ENCODE measurements at regions not wholly inside any gene's neighbourhood (a gene's known extent, or its start where the extent isn't known, plus 50 kb on each side); places are given as distances from the start of the nearest gene placed in this dataset.

- DNase-seq, result no peak
These were observed 457.9 kb downstream of the PIK3C3 start for GRCh38 chr18:42412896-42413295.

- no peak for DNase-seq
These were observed 458.8 kb downstream of the PIK3C3 start for GRCh38 chr18:42413870-42414269.

- no peak for DNase-seq
These were observed 459.9 kb downstream of the PIK3C3 start for GRCh38 chr18:42414756-42415454.

- DNase-seq, result no peak
These were observed 462.2 kb downstream of the PIK3C3 start for GRCh38 chr18:42417189-42417588.

GRCh38 chr18:42418121-42418520 lies 463.1 kb downstream of the PIK3C3 start:
- DNase-seq, result no peak

- no peak for DNase-seq
These were observed 470.0 kb downstream of the PIK3C3 start for GRCh38 chr18:42425025-42425424.

GRCh38 chr18:42426496-42427015 lies 471.5 kb downstream of the PIK3C3 start:
- DNase-seq, result no peak

GRCh38 chr18:42429196-42429595 lies 474.2 kb downstream of the PIK3C3 start:
- no peak for DNase-seq

GRCh38 chr18:42436222-42436765 lies 481.3 kb downstream of the PIK3C3 start:
- DNase-seq, result no peak

- no peak for DNase-seq
These were observed 482.0 kb downstream of the PIK3C3 start for GRCh38 chr18:42437001-42437400.

GRCh38 chr18:42437646-42438045 lies 482.6 kb downstream of the PIK3C3 start:
- no peak for DNase-seq

GRCh38 chr18:42442656-42443055 lies 487.6 kb downstream of the PIK3C3 start:
- no peak for DNase-seq

- no peak for DNase-seq
These were observed 489.3 kb downstream of the PIK3C3 start for GRCh38 chr18:42444349-42444748.

GRCh38 chr18:42445359-42445758 lies 490.3 kb downstream of the PIK3C3 start:
- DNase-seq, result no peak

GRCh38 chr18:42446195-42446594 lies 491.2 kb downstream of the PIK3C3 start:
- DNase-seq, result no peak

GRCh38 chr18:42447688-42448087 lies 492.7 kb downstream of the PIK3C3 start:
- no peak for DNase-seq

GRCh38 chr18:42458226-42458625 lies 503.2 kb downstream of the PIK3C3 start:
- DNase-seq, result no peak

- no peak for DNase-seq
These were observed 504.8 kb downstream of the PIK3C3 start for GRCh38 chr18:42459873-42460272.

GRCh38 chr18:42471885-42472284 lies 516.9 kb downstream of the PIK3C3 start:
- no peak for DNase-seq

- no peak for DNase-seq
These were observed 518.6 kb downstream of the PIK3C3 start for GRCh38 chr18:42473611-42474010.

GRCh38 chr18:42474577-42474976 lies 519.5 kb downstream of the PIK3C3 start:
- no peak for DNase-seq

- DNase-seq, result no peak
These were observed 520.1 kb downstream of the PIK3C3 start for GRCh38 chr18:42475157-42475556.

GRCh38 chr18:42477267-42477666 lies 522.2 kb downstream of the PIK3C3 start:
- DNase-seq, result no peak

- no peak for DNase-seq
These were observed 525.4 kb downstream of the PIK3C3 start for GRCh38 chr18:42480441-42480840.

- DNase-seq, result no peak
These were observed 529.6 kb downstream of the PIK3C3 start for GRCh38 chr18:42484648-42485047.
